ENCODE measurements at regions not wholly inside any gene's neighbourhood (a gene's known extent, or its start where the extent isn't known, plus 50 kb on each side); places are given as distances from the start of the nearest gene placed in this dataset.

- Histone ChIP-seq H3K9me3 (ENCODE audit: control insufficient read depth, low read length) (no peaks in the 10 kb centered on the region), H3K4me3 (ENCODE audit: low read length) (no peak overlapping the region), H3K36me3 (ENCODE audit: control insufficient read depth, insufficient read depth, low read length) (no peaks in the 10 kb centered on the region), H3K27ac (ENCODE audit: low read depth, low read length) (no peak overlapping the region), H3K9ac (ENCODE audit: extremely low read depth, low read length, poor library complexity, severe bottlenecking) (no peak overlapping the region), H3K4me1 (ENCODE audit: control insufficient read depth, insufficient read depth, low read length) (no peaks in the 10 kb centered on the region), H3K27me3 (ENCODE audit: control insufficient read depth, insufficient read depth, low read length, poor library complexity, severe bottlenecking) (no peaks in the 10 kb centered on the region)
- 10 to 45% methylated on average over 2 to 17 of the region's 18 CpGs for WGBS, 2 experiments (ENCODE audit: insufficient coverage in 1 of 2, insufficient read length in 1 of 2)
- DNase-seq, result peak; percentile 62
- no peaks in the 10 kb centered on the region for H3K36me3 Mint-ChIP-seq (ENCODE audit: low read depth)
- peaks cover 15% of the 10 kb centered on the region for H3K4me1 Mint-ChIP-seq
- TF ChIP-seq CTCF (conservative IDR thresholded peaks at IDR 0.05), result no peak
- peaks cover 30% of the 10 kb centered on the region for H3K27me3 Mint-ChIP-seq (ENCODE audit: insufficient read depth)
- no peaks in the 10 kb centered on the region for H3K9me3 Mint-ChIP-seq
- H3K27ac Mint-ChIP-seq, result no peak overlapping the region
- H3K4me3 Mint-ChIP-seq, result no peak overlapping the region
Observed at GRCh38 chr11:116500947-116501602, 271.7 kb downstream of the BUD13 start.

GRCh38 chr11:116500026-116500946, 272.5 kb downstream of the BUD13 start:
- H3K27ac Mint-ChIP-seq, result no peak overlapping the region
- Histone ChIP-seq H3K4me3 (ENCODE audit: low read length) (no peak overlapping the region), H3K36me3 (ENCODE audit: control insufficient read depth, insufficient read depth, low read length) (no peaks in the 10 kb centered on the region), H3K9ac (ENCODE audit: extremely low read depth, low read length, poor library complexity, severe bottlenecking) (no peak overlapping the region), H3K9me3 (ENCODE audit: control insufficient read depth, low read length) (no peaks in the 10 kb centered on the region), H3K27me3 (ENCODE audit: control insufficient read depth, insufficient read depth, low read length, poor library complexity, severe bottlenecking) (no peaks in the 10 kb centered on the region), H3K27ac (ENCODE audit: low read depth, low read length) (no peak overlapping the region), H3K4me1 (ENCODE audit: control insufficient read depth, insufficient read depth, low read length) (no peaks in the 10 kb centered on the region)
- H3K4me3 Mint-ChIP-seq, result no peak overlapping the region
- DNase-seq, result peak; percentile 49
- H3K36me3 Mint-ChIP-seq (ENCODE audit: low read depth), result no peaks in the 10 kb centered on the region
- TF ChIP-seq CTCF (conservative IDR thresholded peaks at IDR 0.05), result no peak
- H3K27me3 Mint-ChIP-seq (ENCODE audit: insufficient read depth), result peaks cover 30% of the 10 kb centered on the region
- no peaks in the 10 kb centered on the region for H3K9me3 Mint-ChIP-seq
- WGBS, 2 experiments (ENCODE audit: insufficient coverage in 1 of 2, insufficient read length in 1 of 2), result 70 to 74% methylated on average over 15 to 45 of the region's 45 CpGs
- H3K4me1 Mint-ChIP-seq, result peaks cover 12% of the 10 kb centered on the region

GRCh38 chr11:116499396-116500003, 273.3 kb downstream of the BUD13 start:
- Histone ChIP-seq H3K4me1 (ENCODE audit: control insufficient read depth, insufficient read depth, low read length) (no peaks in the 10 kb centered on the region), H3K27ac (ENCODE audit: low read depth, low read length) (no peak overlapping the region), H3K36me3 (ENCODE audit: control insufficient read depth, insufficient read depth, low read length) (no peaks in the 10 kb centered on the region), H3K9ac (ENCODE audit: extremely low read depth, low read length, poor library complexity, severe bottlenecking) (no peak overlapping the region), H3K27me3 (ENCODE audit: control insufficient read depth, insufficient read depth, low read length, poor library complexity, severe bottlenecking) (no peaks in the 10 kb centered on the region), H3K9me3 (ENCODE audit: control insufficient read depth, low read length) (no peaks in the 10 kb centered on the region), H3K4me3 (ENCODE audit: low read length) (no peak overlapping the region)
- Mint-ChIP-seq H3K9me3 (no peaks in the 10 kb centered on the region), H3K4me3 (no peak overlapping the region), H3K36me3 (ENCODE audit: low read depth) (no peaks in the 10 kb centered on the region), H3K27me3 (ENCODE audit: insufficient read depth) (peaks cover 30% of the 10 kb centered on the region), H3K4me1 (peaks cover 12% of the 10 kb centered on the region), H3K27ac (no peak overlapping the region)
- peak; percentile 98 for DNase-seq
- TF ChIP-seq CTCF (conservative IDR thresholded peaks at IDR 0.05), result peak; percentile 94
- 23 to 29% methylated on average over 12 to 17 of the region's 17 CpGs for WGBS, 2 experiments (ENCODE audit: insufficient coverage in 1 of 2, insufficient read length in 1 of 2)

All from endodermal cell (in vitro differentiated cells).